ENCODE measurements at regions not wholly inside any gene's neighbourhood (a gene's known extent, or its start where the extent isn't known, plus 50 kb on each side); places are given as distances from the start of the nearest gene placed in this dataset.
A peak's percentile ranks its signal among the peaks of the same experiment; 100 is the strongest.

DNA sequence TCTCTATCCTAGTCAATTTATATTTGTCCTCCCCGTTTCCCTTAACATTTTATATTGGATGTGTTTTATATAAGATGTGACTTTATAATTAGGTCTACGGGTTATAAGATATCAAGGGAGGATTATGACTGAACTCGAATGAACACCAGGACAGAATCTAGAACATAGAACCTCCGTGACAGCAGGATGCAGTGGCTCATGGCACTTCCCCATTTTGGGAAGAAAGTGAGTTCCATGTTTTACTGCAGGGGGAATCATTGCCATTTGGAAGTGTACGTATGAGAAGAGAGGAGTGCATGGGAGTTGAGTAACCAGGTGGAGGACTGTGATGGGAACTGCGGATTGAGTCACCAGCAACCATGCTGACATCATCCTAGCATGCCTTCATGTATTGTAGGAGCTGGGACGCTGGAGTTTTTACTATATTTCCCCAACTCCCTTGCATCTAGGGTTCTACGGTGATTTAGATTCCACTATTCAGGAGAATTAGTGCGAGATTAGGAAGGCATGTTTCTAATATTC, 56.1 kb upstream of the FOXC1 start:
- no peak for DNase-seq

DNA sequence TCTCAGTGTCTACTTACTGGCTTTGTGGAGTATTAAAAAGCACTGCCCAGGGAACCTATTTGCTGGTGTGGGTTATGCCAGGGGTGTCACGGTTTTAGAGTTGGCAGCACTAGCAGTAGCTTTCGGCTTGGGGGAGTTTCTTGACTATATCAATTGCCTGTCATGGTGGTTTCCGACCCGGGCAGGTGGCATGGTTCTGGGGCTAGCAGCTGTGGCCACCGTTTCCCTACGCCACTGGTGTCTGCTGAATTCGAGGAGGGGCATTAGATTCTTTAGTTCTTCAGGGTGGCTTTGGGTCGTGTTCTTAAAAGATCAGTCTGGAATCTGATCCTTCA, 55.6 kb upstream of the FOXC1 start:
- DNase-seq, result no peak

DNA sequence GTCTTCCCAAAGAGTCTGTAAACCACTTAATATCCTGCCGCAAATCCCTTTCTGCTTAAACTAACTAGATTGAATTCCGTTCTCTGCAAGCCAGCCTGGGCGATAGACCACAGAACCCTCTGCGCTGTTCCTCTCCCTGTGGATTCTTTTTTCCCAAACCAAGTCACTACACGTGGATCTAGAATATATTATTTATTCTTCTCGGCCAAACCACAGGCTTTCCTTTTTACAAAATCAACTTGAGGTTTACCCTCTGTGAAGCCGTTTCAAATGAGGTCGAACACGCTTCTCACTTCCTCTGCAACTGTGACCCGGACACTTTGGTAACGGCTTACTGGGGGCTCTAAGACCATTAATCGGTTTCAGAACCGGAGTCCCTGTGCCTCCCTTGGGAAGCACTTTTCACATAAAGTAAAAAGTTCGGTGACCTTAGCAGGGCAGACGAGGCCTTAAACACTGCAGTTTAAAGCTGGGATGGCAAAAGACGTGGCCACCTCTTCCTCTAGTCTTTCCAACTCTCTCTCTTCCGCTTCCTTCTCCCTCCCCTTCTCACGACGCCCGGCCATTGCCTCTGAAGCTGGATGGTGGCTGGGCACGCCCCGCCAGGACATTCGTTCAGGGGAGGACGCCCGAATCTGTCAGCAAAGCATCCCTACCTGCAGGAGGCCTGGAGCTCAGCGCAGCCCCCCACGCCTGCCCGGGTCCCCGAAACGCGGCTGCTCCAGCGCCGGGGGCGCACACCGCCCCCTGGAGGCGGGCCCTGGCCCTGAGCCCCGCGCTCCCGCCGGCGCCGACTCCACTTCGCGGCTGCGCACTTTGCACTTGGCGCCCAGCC, 55.0 kb upstream of the FOXC1 start:
- peak; percentile 62 for DNase-seq

DNA sequence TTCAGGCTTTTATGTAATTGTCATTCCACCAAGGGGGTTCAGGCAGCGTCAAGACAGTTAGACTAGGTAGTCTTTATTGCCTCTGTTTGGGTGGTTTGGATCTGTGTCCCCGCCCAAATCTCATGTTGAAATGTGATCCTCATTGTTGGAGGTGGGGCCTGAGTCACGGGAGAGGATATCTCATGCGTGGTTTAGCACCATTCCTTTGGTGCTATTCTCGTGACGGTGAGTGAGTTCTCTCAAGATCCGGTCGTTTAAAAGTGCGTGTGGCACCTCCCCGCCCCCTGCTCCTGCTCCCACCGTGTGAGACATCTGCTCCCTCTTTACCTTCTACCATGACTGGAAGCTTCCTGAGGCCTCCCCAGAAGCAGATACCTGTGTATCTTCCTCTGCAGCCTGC, 51.3 kb upstream of the FOXC1 start:
- no peak for DNase-seq
